ENCODE measurements at regions not wholly inside any gene's neighbourhood (a gene's known extent, or its start where the extent isn't known, plus 50 kb on each side); places are given as distances from the start of the nearest gene placed in this dataset.
A peak's percentile ranks its signal among the peaks of the same experiment; 100 is the strongest.

DNA sequence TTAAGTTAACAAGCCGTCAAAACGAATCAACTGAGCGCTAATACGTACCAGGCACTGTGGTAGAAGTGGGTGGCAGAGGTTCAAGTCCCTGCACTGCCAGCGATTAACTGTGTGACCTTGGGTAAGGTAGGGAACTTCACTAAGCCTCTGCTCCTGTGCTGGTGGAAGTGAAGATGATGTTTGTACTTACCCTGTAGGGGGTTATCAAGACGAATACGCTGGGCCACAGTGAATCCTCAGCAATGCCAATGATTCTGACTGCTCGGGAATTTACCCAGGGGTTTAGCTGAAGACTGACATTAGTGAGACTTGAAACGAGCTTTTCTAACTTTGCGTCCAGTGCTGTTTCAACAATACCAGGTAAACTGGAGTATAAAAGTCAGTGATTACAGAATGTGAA is 305.3 kb downstream of the FGF9 start:
- ATAC-seq (ENCODE audit: poor library complexity) (no peak), DNase-seq (no peak)
- intact Hi-C loops (cut with DNase I): no loop called here

DNA sequence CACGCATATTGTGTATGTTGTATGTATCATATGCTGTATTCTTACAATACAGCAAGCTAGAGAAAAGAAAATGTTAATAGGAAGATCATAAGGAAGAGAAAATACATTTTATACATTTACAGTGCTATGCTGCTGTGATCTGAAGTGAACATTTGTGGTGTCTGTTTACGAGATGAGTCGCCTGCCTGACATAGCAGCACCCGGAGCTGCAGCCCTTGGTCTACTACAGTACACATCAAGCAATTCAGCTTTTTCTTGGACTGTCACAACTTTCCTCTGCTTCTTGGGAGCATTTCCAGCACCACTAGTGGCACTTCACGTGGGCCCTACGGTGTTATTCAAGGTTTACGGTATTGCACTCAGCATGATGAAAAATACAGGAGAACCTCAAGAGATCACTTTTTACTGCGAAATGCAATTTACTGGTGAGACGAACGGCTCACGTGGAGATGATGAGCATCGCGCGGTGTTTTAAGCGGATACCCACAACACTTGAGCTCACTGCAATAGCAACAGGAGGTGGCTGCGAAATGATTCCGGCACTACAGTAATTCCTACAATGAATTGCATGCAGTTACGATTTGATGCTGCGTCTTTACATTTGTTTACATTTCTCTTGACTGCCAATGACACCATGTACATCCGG is 308.4 kb downstream of the FGF9 start:
- DNase-seq (no peak), ATAC-seq (ENCODE audit: poor library complexity) (no peak)
- intact Hi-C loops (cut with DNase I): no loop called here

DNA sequence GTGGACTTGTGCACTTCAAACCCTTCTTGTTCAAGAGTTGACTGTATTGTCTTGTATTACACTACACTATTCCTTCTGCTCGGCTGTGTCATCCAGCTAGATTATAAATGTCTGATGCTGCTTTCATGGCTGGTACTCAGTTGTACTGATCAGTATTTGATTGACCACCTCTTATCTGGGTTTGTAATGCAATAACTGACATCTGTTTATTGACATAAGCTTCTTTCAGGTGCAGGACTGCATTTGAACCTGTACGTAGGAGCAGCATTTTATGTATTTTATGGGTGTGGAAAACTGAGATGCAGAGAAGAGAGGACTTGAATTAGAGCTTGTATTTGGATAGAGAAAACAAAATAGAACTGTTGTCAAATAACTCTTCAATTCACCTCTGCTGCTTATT is 309.2 kb downstream of the FGF9 start:
- no peak for DNase-seq
- intact Hi-C loops (cut with DNase I): no loop called here
- ATAC-seq (ENCODE audit: poor library complexity): no peak

DNA sequence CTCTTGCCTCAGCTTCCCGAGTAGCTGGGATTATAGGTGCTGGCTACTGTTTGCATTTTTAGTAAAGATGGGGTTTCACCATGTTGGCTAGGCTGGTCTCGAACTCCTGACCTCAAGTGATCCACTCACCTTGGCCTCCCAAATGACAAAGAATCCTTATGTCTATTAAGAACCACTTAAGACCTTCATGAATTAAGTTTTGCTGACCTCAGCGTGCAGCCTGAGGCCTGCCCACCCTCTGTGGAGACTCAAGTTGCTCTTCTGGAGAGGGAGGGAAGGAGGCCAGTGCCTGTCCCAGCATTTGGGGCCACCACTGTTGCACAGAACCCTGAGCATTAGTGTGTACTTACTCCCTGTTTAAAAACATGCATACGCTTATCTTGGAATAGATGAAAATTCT is 313.3 kb downstream of the FGF9 start:
- intact Hi-C loops (cut with DNase I): no loop called here
- DNase-seq: no peak
- ATAC-seq (ENCODE audit: poor library complexity): no peak

DNA sequence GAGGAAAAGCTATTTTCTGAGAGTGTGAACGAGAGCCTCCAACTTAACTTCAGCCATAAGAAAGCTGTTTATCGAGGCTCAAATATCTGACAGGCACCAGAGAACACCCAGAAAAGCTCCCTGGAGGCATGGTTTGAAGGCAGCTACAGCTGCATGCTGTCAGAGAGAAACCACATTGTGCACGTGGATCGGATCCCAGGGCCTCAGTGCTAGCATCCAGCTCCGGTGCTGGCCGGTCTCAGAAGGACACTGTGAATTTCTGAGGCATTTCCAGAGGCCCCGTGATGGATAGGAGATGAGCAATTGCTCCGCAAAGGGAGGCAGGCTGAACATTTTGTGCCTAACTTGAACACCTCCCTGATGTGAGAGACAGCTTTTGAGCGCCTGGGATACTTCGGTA is 315.7 kb downstream of the FGF9 start:
- DNase-seq: peak; percentile 77
- intact Hi-C loops (cut with DNase I): no loop called here
- ATAC-seq (ENCODE audit: poor library complexity): peak; percentile 94

DNA sequence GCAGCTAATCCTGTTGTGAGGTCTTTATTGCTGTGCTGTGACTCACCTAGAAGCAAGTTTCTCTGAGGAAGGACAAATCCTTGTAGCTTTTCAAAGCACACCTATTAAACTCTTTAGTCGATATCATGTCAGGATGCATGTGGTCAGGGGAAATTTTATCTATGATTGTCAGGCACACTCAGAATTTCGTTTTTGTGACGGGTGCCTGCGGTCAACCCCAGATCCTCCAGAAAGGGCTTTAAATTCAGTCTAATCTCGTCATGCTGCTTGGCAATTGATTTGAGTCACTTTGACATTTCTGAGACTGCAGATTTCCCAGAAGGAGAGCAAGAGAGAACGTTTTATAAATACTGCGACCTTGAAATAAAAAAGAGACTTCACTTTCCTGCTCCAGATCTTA is 316.9 kb downstream of the FGF9 start:
- ATAC-seq (ENCODE audit: poor library complexity): no peak
- no peak for DNase-seq
- intact Hi-C loops (cut with DNase I): no loop called here

DNA sequence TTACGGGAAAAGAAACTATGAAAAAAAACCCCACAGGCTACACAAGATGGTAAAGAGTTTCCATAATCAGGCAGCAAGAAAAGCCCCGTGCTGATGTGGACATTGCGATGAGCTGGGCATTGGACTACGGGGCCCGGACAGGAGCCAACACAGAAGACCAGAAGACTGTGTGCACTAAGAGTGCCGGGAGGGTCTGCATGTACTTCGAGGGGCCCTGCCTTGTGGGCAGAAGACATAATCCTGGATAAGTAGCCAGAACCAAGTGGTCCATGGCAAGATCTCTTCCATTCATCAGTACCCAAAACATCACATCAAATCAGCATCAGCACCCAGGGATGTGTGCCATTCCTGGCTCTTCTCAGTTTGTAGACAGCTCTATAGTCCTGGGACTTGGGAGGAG is 317.8 kb downstream of the FGF9 start:
- DNase-seq (no peak), ATAC-seq (ENCODE audit: poor library complexity) (no peak)
- intact Hi-C loops (cut with DNase I): no loop called here

DNA sequence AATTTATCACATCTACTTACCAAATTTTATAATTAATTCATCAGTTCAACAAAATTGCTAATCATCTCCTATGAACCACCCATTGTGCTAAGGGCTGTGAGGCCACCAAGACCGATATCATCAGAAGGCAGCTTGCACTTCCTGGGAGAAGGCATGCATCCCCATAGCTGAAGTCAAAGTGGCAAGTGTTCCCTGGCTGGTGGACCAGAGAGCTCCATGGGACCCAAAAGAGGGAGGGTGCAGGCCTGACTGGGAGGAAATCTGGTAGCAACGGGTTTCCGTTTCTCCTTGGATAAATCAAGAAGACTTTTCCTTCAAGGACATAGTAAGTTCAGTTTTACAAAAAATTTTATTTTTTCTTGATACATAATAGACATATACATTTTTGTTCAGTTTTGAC is 325.2 kb downstream of the FGF9 start:
- no peak for ATAC-seq (ENCODE audit: poor library complexity)
- intact Hi-C loops (cut with DNase I): no loop called here

DNA sequence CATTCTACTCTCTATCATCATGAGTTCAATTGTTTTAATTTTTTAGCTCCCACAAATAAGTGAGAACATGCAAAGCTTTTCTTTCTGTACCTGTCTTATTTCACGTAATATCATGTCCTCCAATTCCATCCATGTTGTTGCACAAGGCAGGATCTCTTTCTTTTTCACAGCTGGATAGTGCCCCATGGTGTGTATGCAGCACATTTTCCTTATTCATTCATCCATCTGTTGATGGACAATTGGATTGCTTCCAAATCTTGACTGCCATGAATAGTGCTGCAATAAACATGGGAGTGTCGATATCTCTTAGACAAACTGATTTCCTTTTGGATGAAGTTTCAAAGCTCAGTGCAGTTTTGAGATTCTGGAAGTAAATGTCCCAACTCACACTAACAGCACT is 326.9 kb downstream of the FGF9 start:
- ATAC-seq (ENCODE audit: poor library complexity) (no peak), DNase-seq (no peak)
- intact Hi-C loops (cut with DNase I): no loop called here

More for the DNA sequence above, 325.2 kb downstream of the FGF9 start:
- no peak for DNase-seq

DNA sequence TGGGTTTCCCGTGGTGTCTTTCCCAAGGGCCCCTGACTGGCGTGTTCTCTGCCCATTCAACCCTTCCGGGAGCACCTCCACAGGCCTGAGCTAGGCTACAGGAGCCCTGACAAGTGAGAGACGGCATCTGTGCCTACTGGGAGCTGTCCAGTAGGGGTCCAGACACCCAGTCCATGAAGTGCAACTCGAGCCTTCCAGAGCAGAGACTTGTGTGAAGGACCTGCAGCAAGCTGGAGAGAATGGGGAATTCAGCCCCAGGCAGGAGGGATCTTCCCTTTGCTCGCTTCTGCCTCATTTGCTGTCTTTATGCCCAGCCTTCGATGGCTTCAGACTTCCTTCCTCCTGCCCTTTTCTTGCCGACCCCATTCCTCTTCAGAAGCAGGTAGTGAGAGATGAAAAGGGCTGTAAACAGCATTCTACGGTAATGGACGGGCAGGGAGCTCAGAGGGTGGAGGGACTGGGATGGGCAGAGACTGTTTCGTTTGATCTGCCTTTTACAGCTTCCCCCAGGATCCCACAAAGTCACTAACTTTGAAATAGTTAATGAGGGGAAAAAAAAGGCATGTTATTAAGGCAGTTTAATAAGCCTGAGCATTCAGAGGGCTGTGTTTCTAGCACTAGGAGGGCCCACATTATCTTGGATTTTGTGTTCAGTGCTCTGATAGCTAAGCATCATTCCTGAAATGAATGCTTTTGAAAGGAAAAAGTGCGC is 327.6 kb downstream of the FGF9 start:
- intact Hi-C loops (cut with DNase I): no loop called here
- no peak for ATAC-seq (ENCODE audit: poor library complexity)
- DNase-seq: no peak

DNA sequence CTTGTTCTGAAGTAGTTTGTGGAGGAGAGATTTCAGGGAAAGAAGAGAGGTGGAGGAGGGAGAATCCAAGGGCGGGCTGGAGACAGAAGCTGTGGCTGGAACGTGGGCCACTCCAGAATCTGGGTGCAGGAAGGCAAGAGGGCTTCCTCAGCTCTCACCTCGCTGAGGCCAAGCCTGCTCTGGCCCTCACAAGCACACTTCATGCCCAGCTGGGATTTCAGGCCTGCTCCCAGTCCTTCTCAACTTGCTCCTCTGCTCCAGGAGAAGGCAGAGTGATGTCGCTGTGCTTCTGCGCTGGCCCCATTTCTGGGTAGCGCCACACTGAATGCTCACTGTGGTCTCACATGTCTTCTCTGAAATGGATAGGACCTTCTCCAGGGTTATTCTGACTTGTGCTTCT is 328.8 kb downstream of the FGF9 start:
- intact Hi-C loops (cut with DNase I): no loop called here
- DNase-seq (no peak), ATAC-seq (ENCODE audit: poor library complexity) (no peak)

DNA sequence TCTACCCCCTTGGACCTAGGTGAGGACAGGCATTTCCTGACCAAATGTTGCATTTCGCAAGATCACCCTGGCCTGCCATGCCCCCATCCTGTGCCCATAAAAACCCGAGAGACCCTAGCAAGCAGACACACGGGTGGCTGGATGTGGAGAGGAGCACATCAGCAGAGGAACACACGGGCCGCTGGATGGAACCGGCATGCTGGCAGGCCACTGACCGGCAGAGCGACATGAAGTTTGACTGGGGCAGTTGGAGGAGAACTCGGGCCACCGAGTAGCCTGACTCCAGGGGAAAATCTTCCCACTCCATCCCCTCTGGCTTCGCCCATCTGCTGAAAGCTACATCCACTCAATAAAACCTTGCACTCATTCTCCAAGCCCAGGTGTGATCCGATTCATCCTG is 329.3 kb downstream of the FGF9 start:
- ATAC-seq (ENCODE audit: poor library complexity) (no peak), DNase-seq (no peak)
- intact Hi-C loops (cut with DNase I): no loop called here

DNA sequence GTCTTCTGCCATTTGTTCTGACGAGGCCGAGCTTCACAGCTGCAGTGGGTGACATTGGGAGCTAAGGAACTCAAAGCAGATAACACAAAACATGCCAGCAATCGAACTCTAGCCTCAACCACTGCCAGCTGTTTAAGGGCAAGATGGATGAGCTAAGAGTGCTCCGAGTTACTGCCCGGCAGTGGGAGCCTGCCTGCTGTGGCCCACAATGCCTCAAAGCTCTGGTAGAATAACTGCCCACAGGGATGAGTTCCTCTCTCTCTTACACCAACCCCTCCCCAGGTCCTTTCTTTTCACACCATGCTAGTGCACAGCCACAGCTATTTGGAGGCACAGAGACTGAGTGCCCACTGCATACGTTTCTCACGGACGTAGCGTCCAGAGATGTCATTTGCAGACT is 330.5 kb downstream of the FGF9 start:
- ATAC-seq (ENCODE audit: poor library complexity) (no peak), DNase-seq (no peak)
- intact Hi-C loops (cut with DNase I): no loop called here

DNA sequence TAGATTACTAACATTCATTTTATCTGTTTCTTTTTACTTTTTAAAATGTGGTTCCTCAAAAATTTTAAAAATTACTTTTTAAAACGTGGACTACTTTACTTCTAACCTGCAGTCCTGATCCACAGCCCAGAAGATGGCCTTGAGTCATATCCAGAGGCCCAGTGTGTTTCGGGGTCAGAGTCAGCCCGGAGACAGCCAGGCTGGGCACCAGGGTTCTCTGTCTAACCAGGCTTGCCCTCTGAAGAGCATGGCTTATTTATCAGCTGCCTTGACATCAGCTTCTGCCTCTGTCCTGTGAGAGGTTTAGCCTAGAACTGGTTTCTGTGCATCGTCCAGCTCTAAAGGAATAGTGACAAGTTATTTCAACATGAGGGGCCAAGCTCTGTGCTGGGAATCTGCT is 332.0 kb downstream of the FGF9 start:
- no peak for DNase-seq
- ATAC-seq (ENCODE audit: poor library complexity): no peak
- intact Hi-C loops (cut with DNase I): no loop called here

DNA sequence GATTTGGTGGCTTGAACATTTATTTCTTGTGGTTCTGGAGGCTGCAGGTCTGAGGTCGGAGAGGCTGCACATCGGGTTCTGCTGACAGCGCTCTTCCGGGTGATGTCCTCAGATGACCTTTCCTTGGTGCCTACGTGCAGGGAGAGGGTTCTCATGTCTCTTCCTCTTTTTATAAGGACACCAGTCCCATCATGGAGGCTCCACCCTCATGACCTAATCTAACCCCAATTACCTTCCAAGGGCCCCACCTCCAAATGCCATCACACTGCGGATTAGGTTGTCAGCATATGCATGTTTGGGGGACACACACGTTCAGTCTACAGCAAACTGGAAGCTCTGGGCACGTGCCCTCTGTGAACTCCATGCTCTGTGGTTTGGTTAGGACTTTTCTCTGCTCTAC is 338.6 kb downstream of the FGF9 start:
- DNase-seq: no peak
- peak; percentile 74 for ATAC-seq (ENCODE audit: poor library complexity)

DNA sequence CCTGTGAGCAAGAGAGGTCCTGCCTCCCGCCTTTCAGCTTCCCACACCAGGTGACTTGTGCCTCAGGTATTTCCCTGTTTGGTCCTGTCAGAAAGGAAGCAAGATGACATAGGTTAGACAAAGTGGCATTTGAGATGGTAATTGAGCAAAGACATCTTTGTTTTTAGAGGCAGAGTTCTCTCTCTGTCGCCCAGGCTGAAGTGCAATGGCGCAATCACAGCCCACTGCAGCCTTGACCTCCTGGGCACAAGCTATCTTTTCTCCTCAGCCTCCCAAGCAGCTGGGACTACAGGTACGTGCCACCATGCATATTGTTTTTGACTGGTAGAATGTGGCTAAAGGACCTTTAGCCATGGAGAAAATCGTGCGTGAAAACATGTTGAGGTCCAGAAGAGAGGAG is 339.1 kb downstream of the FGF9 start:
- DNase-seq (no peak), ATAC-seq (ENCODE audit: poor library complexity) (no peak)
- intact Hi-C loops (cut with DNase I): no loop called here

More for the DNA sequence above, 338.6 kb downstream of the FGF9 start:
- intact Hi-C loops (cut with DNase I): no loop called here

DNA sequence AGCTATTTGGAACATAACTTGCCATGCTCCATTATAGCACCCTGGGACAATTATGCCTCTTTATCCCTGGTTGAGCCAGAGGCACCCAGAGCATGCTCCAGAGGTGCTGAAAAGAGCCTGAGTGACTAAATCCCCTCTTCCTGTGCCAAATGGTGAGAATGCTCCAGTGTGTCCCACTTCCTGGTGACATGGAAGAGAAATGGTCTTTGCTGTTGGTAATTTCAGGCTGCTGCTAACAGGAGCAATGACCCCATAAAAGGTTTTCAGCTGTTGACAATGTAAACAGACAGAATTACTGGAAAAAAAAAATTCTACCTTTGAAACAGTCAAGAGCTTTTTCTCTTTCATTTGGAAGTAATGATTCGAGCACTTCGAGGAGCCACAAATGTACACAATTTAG is 341.8 kb downstream of the FGF9 start:
- no peak for DNase-seq
- intact Hi-C loops (cut with DNase I): no loop called here
- ATAC-seq (ENCODE audit: poor library complexity): no peak

DNA sequence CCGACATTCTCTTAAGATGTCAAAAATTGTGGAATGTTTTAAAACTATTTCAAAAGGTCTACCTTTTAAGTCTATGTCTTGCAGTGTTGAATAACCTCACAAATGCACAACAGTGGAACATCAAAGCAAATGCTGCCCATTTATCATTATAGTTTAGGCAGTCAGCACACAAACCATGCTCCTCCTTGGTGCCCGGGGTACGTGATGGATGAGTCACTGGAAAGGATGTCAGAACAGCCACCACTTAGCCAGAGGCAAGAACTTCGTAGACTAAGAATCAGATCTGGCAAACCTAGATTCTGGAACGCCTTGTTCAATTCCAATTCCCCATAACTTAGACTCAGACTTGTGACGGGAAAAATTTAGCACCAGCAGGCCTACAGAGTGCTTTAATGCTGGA is 343.6 kb downstream of the FGF9 start:
- ATAC-seq (ENCODE audit: poor library complexity): no peak
- DNase-seq: no peak
- intact Hi-C loops (cut with DNase I): no loop called here

DNA sequence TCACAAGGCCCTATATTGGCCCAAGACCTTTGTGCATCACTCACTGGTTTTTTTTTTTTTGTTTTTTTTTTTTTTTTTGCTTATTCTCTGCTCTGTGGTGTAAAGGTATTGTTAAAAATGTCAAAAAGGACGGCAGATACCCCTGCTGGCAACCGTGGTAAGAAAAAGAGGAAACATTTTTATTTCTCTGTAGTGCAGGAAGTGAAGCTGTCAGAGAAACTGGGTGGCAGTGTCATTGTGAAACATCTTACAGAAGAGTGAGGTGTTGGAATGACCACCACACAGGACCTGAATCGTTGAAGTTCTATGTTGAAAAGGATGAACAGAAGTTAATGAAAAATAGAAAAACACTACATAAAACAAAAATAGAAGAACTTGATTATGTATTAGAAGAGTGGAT is 346.4 kb downstream of the FGF9 start:
- intact Hi-C loops (cut with DNase I): no loop called here
- ATAC-seq (ENCODE audit: poor library complexity) (no peak), DNase-seq (no peak)

DNA sequence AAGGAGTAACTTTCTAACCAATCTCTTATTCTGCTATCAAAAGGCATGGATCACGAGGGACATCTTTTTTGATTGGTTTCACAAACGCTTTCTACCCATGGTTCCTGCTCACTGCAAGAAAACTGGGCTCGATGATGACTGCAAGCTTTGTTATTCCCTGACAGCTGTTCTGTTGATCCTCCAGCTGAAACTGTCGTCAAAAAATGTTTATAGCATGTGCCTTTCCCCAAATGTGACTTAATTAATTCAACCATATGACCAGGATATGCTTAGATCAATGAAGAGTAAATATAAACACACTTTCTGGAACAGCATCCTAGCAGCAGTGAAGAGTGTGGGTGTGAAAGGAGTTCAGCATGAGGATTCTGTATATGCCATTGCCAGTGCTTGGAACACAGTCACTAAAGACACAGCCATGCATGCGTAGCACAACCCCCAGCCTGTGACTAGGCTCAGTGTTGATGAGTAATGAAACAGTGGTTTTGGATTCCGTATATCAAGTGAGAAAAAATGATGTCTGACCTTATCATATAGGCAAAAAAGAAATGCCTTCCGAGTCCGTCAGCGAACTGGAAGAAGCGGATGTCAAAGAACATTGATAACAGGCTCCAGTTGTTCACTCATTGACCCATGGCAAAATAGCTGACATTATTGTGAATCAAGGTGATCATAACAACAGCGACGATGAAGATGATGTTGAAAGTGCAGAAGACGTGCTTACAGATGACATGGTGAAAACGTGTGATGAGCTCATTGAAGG is 347.4 kb downstream of the FGF9 start:
- intact Hi-C loops (cut with DNase I): no loop called here
- ATAC-seq (ENCODE audit: poor library complexity) (no peak), DNase-seq (no peak)
